GM18867 (cell line): ENCODE measurements at regions not wholly inside any gene's neighbourhood (a gene's known extent, or its start where the extent isn't known, plus 50 kb on each side); places are given as distances from the start of the nearest gene placed in this dataset.
"Not testable (repeated sequence)": the region's sequence is repeated elsewhere in the genome, so short reads cannot be mapped to it uniquely, and the experiment has no call there.

ENCODE experiments used
- ATAC-seq: cut with Tn5 transposase; IDR thresholded peaks from one replicate; pipeline ENCODE4 v1.9.1; 2021; ENCODE audit warnings: mild to moderate bottlenecking, moderate library complexity; ENCODE audit not compliant: unreplicated experiment

DNA sequence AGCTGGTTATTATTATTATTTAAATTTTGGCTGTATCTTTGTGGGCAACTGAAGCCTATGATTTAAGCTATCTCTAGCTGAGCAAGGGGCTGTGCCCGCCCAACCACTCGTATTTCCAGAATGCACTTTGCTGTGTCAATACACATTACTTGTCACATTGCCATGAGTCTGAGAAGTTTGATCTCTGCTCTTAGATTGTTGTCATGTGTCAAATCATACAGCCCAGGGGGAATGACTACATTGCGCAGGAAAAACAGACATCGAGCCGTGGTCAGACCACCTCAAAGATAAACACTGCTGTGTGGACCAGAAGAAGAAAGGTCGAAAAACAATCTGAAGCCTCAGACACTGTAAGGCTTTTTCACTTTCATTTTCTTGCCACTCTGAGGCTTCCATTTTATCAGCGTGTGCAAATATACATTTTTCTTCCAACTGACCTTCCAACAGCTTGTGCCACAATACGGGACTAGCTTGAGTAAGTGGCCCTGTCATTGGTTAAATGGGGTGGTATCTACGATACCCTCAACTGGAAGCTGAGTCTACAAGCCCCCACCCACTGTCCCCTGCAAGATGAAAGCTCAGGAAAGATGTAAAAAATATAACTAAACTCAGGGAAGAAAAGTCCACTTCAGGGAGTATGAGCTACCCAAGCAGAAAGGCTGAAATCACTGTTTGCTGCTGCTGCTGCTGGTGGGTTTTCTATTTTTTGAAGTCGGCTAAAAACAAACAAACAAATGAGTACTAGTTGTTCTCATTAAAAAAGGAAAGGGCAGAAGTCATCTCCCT, 603.0 kb downstream of the BNC2 start:
- ATAC-seq, result no peak

- no peak for ATAC-seq
Measured at GRCh38 chr9:16268067-16268881, 602.2 kb downstream of the BNC2 start.

DNA sequence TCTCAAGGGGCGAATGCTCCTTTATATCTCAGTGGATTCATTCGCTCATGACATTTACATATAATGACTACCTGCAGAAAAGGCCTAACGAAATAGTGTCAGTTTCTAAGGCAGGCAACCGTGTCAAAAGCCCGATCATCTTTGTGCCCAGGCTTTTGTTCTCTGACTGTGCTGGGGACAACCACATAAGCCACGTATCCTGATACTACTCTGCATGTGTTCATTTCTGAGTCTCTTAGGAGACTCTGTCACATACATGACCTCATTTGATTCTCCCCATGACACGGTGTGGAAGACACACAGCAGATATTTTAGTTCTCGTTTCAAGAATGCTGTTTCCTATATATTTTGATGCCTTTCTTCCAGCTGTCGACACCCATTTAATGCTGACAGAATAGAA, 598.5 kb downstream of the BNC2 start:
- no peak for ATAC-seq

DNA sequence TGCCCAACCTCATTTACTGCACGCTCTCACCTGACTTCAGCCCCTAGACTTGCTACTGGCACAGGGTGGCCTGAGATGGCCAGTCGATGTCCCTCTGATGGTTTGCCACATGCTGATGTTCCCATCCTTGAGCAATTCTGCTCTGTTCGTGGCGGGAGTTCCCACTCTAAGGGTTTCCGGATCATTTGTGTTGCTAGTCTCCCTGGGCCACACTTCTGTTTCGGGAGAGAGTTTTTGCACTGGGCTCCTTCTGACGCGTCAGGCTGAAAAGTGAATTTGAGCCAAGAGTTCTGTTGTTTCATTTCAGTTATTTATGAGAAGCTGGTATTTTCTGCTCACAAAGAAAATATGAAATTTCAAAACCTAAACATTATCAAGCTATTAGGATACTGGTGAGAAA, 597.7 kb downstream of the BNC2 start:
- no peak for ATAC-seq

GRCh38 chr9:16275795-16276624, 594.5 kb downstream of the BNC2 start:
- ATAC-seq, result no peak

DNA sequence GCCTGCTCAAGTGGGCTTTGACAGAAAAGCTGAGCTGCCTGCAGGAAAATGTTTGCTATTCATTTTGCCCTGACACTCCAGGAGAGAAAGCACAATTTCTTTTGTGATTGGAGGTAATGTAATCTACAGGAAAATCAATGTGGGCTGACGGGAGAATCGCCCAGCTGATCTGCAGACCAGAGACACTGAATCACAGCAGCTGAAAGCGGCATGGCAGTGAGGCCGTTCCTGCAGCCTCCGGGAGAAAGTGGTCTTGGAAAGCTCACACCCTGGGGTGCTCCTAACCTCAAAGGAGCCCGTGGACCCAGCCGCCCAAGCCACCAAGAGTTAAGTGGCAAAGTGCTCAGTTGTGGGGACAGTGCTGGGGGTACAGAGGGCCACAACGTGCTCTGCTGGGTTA, 593.6 kb downstream of the BNC2 start:
- no peak for ATAC-seq

- ATAC-seq, result no peak
Measured at GRCh38 chr9:16277471-16277960, 593.0 kb downstream of the BNC2 start.

GRCh38 chr9:16278326-16278999, 592.0 kb downstream of the BNC2 start:
- no peak for ATAC-seq

GRCh38 chr9:16281707-16282106, 588.8 kb downstream of the BNC2 start:
- ATAC-seq, result no peak

DNA sequence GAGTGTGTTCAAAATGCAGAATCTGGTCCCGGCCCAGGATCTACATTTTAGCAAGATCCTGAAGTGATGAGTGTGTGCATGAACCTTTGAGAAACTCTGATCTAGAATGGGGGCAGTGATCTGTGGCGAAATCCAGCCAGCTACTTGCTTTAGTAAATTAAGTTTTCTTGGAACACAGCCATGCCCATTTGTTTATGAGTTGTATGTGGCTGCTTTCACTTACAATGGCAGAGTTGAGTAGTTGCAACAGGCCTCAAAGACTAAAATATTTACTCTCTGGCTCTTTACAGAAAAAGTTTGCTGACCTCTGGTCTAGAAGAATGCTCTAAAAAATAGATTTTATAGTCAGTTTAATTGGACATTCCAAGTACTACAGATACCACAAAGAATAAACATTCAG, 588.3 kb downstream of the BNC2 start:
- ATAC-seq, result no peak

DNA sequence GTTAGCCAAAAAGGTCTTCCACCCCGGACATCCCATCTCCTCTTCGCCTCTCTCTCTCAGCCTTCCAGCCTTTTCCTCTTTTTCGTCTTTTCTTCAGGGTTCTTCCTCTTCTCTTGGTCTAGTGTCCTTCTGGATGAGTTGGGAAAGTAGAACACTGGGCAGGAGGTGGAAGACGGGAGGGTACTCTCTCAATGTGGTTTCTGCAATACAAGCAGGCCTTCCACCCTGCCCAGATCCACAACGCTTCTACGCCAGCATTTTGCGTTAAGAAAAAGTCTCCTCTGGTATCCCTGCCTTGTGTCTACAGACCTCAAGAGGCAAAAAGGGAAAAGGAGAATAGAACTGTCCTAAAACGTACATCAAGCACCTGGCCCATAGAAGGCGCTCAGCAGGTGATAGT, 587.8 kb downstream of the BNC2 start:
- ATAC-seq, result no peak

DNA sequence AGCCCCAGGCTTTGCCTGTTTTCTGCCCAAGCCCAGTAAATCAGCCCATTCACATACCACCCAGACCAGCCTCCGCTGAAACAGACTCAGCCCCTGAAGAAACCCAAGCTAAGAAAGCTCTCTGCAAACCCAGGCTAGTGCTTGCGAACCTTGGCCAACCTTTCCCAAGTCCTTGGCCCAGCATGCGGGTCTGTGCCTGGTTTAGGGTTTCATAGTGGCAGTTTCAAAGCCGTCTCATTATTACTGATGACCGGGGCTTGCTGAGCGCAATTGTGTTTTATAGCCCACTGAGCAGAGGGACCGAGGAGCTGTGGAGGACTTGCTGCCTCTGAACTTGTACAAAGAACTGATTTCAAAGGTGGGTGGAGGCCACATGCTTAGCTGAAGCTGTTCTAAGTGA, 584.3 kb downstream of the BNC2 start:
- ATAC-seq, result no peak

DNA sequence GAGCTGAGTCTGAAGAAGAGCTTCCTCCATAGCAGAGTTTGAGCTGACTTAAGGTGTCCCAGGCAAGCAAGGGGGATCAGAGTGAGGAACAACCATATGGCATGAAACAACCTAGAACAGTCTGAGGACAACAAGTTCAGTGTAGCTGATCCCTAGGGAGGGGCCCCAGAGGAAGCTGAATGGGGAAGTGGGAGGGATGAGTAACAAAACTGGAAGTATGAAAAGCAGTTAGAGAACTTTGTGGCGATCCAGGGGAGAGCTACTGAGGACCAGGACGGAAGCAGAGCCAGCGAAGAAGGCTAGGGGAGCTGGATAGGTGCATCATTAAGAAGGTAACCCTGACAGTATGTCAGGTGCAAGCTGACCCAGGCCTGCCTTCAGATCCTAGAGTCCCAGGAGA, 580.8 kb downstream of the BNC2 start:
- ATAC-seq, result no peak

DNA sequence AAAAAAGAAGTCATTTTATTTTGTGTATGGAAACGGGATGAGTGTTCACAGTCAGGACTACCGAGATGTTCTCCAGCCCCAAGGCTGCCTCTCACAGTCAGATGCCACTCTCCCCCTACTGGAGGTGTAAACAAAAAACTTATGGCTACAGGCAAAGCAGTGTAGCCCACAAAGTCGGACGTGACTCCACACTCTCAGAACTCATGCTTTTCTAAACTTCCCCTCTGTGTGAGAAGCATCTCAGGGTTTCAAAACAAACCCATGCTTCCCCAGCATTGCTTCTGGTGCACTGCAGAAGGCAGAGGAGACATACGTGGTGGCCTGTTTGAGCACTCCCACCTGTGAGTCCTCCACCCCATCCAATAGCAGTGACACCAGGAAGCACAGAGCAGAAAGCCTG, 580.3 kb downstream of the BNC2 start:
- no peak for ATAC-seq

- ATAC-seq, result no peak
Measured at GRCh38 chr9:16291921-16292320, 578.5 kb downstream of the BNC2 start.

DNA sequence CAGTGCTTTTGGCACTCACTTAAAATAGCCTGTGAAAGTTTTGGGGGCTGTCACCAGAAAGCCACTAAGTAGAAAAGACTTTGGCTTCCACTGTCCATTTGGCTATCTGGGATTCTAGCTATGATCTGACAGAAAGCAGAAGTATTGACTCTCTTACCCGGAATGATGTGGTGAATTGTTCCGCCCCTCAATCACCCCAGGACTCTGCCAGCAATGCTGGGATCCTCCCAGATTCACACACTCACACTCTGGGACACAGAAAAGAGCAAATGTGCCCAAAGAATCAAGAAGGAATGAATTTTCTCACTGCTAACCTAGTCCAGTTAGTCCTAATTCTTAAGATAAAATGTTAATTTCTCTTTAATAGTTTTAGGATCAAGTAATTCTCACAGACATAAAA, 576.9 kb downstream of the BNC2 start:
- no peak for ATAC-seq

DNA sequence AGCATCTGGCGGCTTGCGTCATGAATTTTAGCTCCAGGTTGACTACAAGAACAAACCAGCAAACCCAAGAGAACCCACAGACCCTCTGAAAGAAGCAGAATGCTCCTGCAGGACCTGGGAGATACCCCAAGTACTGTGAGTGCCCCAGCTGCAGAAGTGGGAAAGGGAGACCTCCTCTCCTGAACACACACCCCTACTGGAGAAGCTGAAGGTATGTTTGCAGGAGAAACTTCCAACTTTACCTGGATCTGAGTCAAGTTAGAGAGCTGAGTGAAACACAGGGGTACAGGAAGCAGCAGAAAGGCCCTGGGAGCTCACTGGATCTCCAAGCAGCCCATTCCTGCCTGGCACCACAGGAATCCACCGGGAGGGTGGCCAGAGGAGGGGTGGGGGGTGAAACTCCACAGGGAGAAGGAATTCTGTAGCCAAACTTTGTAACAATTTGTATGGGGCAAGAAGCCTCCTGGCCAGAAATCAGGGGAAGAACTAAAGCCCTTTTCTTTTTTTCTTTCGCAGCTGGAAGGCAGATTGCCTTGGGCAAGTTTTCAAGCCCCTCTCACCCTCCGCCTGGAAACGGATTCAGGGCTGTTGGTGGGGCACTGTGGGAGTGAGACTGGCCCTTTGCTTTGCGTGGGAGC, 576.2 kb downstream of the BNC2 start:
- no peak for ATAC-seq

- ATAC-seq, result not testable (repeated sequence)
Measured at GRCh38 chr9:16294940-16295339, 575.5 kb downstream of the BNC2 start.

DNA sequence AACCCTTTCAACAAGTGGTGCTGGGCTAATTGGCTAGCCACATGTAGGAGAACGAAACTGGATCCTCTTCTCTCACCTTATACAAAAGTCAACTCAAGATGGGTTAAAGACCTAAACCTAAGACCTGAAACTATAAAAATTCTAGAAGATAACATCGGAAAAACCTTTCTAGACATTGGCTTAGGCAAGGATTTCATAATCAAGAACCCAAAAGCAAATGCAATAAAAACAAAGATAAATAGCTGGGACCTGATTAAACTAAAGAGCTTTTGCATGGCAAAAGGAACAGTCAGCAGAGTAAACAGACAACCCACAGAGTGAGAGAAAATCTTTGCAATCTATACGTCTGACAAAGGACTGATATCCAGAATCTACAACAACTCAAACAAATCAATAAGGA, 571.1 kb downstream of the BNC2 start:
- not testable (repeated sequence) for ATAC-seq

DNA sequence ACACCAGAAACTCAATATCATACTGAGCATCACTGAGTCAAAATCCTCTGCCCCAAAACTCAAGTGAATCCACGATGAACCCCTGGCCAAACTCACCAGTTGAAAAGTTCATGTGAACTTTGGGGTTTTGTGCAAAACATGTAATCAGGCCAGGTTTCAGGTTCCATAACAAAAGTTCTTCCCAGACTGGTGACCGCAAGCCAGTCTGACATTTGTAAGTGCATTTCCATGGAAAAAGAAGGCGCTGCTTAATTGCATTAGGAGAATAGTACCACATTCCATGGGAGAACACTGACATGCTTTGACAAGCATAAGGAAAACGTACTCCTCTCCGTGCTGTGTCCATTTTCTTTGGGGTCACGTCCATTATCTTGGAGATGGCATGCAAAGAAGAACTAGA, 567.0 kb downstream of the BNC2 start:
- no peak for ATAC-seq
